ENCODE measurements at regions not wholly inside any gene's neighbourhood (a gene's known extent, or its start where the extent isn't known, plus 50 kb on each side); places are given as distances from the start of the nearest gene placed in this dataset.

DNA sequence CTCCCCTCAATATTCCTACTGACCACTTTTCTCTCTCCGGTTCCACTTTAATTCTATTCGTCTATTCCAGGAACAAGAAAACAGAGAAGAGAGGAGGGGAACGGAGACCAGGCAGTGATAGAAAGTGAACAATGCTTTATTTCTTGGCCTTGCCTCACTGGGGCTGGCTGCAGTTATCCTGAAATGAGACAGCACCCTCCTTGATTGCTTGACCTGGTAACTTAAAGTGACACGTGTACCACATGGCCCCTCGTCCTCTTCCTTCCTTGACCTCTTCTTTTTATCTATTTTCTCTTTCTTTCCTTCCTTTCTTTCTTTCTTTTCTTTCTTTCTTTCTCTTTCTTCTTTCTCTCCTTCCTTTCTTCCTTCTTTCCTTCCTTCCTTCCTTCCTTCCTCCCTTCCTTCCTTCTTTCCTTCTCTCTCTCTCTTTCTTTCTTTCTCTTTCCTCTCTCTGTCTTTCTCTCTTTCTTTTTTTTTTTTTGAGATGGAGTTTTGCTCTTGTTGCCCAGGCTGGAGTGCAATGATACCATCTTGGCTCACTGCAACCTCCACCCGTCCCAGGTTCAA lies 52.8 kb upstream of the CLMP start:
- Histone ChIP-seq H3K9me3 (ENCODE audit: low read length) (no peaks in the 10 kb centered on the region), H4K20me1 (ENCODE audit: insufficient read depth, low read length) (no peaks in the 10 kb centered on the region), H3K4me3 (replicated peaks in 1 of 3; ENCODE audit: insufficient read depth in 1 of 3, low read depth in 2 of 3, low read length in 3 of 3) (no peak overlapping the region), H3K4me1 (ENCODE audit: insufficient read depth, low read length) (no peaks in the 10 kb centered on the region), H3K27ac (ENCODE audit: extremely low read length, insufficient read depth, low read length) (no peak overlapping the region), H3K27me3 (ENCODE audit: control insufficient read depth in 1 of 2, insufficient read depth in 2 of 2, low read length in 2 of 2) (peaks cover 2 to 10% of the 10 kb centered on the region in 2 experiments; a peak in 2 of 5 replicates), H3K36me3 (replicated peaks in 1 of 2; ENCODE audit: control insufficient read depth in 1 of 2, insufficient read depth in 2 of 2, low read length in 2 of 2) (no peaks in the 10 kb centered on the region), H3K9ac (ENCODE audit: insufficient read depth, low read depth, low read length) (no peak overlapping the region), H2AFZ (ENCODE audit: low read length) (no peak overlapping the region), H3K79me2 (ENCODE audit: insufficient read depth, low read length) (no peaks in the 10 kb centered on the region), H3K4me2 (ENCODE audit: low read depth, low read length) (no peak overlapping the region)
- BruUV-seq (replicated peaks): no TSS peak
- in situ Hi-C loops (cut with HindIII; ENCODE audit: extremely low pct_ligation_motif_present, low pct_unique_long_range_greater_than_20kb) (loop anchor here (5.0 kb wide), 1 partner anchor 136 kb away; no protein-coding TSS in a partner anchor), intact Hi-C loops (cut with micrococcal nuclease; ENCODE audit: unreplicated experiment) (loop anchor here (1.0 to 5.0 kb wide), 2 partner anchors 81 to 137 kb away; no protein-coding TSS in a partner anchor)
- DNase-seq (ENCODE audit: low spot score) (no peak), ATAC-seq (no peak), FAIRE-seq (no peak)
- 2% methylated on average over 6 of the region's 6 CpGs for WGBS (ENCODE audit: low lambda C conversion rate)
- TF ChIP-seq LCORL (IDR thresholded peaks at IDR 0.05) (no peak), LCORL (CRISPR knock-in tag; IDR thresholded peaks at IDR 0.05) (no peak), RNF2 (conservative IDR thresholded peaks at IDR 0.05; ENCODE audit: low read depth) (no peak)
- ChIA-PET POLR2A (no interaction called here), CTCF (ENCODE audit: low intra/inter-chr PET ratio, low total read pairs) (interaction anchor here (1.3 to 3.5 kb wide), 2 partner anchors 82 to 136 kb away, joined by 3 to 31 read pairs; no protein-coding TSS in a partner anchor)

DNA sequence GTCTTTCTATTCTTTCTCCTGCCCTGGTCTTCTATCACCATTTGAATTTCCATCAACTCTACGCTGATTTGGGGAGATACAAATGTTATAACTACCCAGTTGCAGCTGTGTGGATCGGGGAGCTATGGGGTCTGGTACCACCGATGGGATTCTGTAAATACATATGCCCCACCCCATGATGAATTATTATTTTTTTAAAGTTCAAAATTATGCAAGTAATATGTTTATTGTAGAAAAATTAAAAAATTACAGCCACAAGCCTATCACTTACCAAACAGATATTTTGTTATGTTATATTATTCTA lies 52.4 kb upstream of the CLMP start:
- H3K9me3 ChIP-seq (ENCODE audit: low read length): no peaks in the 10 kb centered on the region
- no peaks in the 10 kb centered on the region for H3K4me1 ChIP-seq (ENCODE audit: insufficient read depth, low read length)
- no peaks in the 10 kb centered on the region for H4K20me1 ChIP-seq (ENCODE audit: insufficient read depth, low read length)
- ChIA-PET POLR2A (no interaction called here), CTCF (ENCODE audit: low intra/inter-chr PET ratio, low total read pairs) (interaction anchor here (1.3 to 3.5 kb wide), 2 partner anchors 81 to 136 kb away, joined by 3 to 31 read pairs; no protein-coding TSS in a partner anchor)
- DNase-seq (ENCODE audit: low spot score) (no peak), ATAC-seq (no peak), FAIRE-seq (no peak)
- H3K36me3 ChIP-seq (replicated peaks in 1 of 2; ENCODE audit: control insufficient read depth in 1 of 2, insufficient read depth in 2 of 2, low read length in 2 of 2): no peaks in the 10 kb centered on the region
- no peak overlapping the region for H3K27ac ChIP-seq (ENCODE audit: extremely low read length, insufficient read depth, low read length)
- intact Hi-C loops (cut with micrococcal nuclease; ENCODE audit: unreplicated experiment) (loop anchor here (1.0 to 5.0 kb wide), 2 partner anchors 80 to 136 kb away; no protein-coding TSS in a partner anchor), in situ Hi-C loops (cut with HindIII; ENCODE audit: extremely low pct_ligation_motif_present, low pct_unique_long_range_greater_than_20kb) (loop anchor here (5.0 kb wide), 1 partner anchor 135 kb away; no protein-coding TSS in a partner anchor)
- WGBS (ENCODE audit: low lambda C conversion rate): 27% methylated on average over 3 of the region's 3 CpGs
- H3K27me3 ChIP-seq (ENCODE audit: control insufficient read depth in 1 of 2, insufficient read depth in 2 of 2, low read length in 2 of 2): peaks cover 2 to 10% of the 10 kb centered on the region in 2 experiments; a peak in 2 of 5 replicates
- no TSS peak for BruUV-seq (replicated peaks)
- no peaks in the 10 kb centered on the region for H3K79me2 ChIP-seq (ENCODE audit: insufficient read depth, low read length)
- no peak overlapping the region for H3K4me3 ChIP-seq (replicated peaks in 1 of 3; ENCODE audit: insufficient read depth in 1 of 3, low read depth in 2 of 3, low read length in 3 of 3)
- H3K4me2 ChIP-seq (ENCODE audit: low read depth, low read length): no peak overlapping the region
- H3K9ac ChIP-seq (ENCODE audit: insufficient read depth, low read depth, low read length): no peak overlapping the region
- H2AFZ ChIP-seq (ENCODE audit: low read length): no peak overlapping the region
- TF ChIP-seq DPF2 (CRISPR knock-in tag; IDR thresholded peaks at IDR 0.05; ENCODE audit: borderline replicate concordance, low read depth) (no peak), ZBTB7B (CRISPR knock-in tag; IDR thresholded peaks at IDR 0.05) (no peak), POGZ (CRISPR knock-in tag; IDR thresholded peaks at IDR 0.05) (no peak), TEAD3 (CRISPR knock-in tag; optimal IDR thresholded peaks at IDR 0.05; ENCODE audit: borderline replicate concordance) (no peak), ZNF234 (CRISPR knock-in tag; conservative IDR thresholded peaks at IDR 0.05) (no peak), HMG20B (CRISPR knock-in tag; conservative IDR thresholded peaks at IDR 0.05) (no peak), ZNF713 (CRISPR knock-in tag; IDR thresholded peaks at IDR 0.05) (no peak), RARA (CRISPR knock-in tag; IDR thresholded peaks at IDR 0.05) (no peak), FOXP1 (IDR thresholded peaks at IDR 0.05) (no peak), FOXP1 (CRISPR knock-in tag; IDR thresholded peaks at IDR 0.05) (no peak), ARNT2 (CRISPR knock-in tag; IDR thresholded peaks at IDR 0.05; ENCODE audit: low read depth) (no peak), TCF7L2 (IDR thresholded peaks at IDR 0.05; ENCODE audit: low read depth, low read length) (no peak), IKZF1 (IDR thresholded peaks at IDR 0.05) (no peak)
- TF ChIP-seq, protein P1, sequence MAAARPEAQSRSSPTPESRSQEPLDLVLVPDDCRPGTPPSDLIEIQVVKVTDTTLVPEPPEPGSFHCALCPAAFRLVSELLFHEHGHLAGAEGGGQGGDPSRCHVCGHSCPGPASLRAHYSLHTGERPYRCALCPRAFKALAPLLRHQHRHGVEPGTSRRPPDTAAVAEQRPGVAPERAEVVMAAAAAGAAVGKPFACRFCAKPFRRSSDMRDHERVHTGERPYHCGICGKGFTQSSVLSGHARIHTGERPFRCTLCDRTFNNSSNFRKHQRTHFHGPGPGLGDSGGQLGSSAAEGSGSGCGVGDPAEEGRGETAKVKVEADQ (CRISPR knock-in tag; IDR thresholded peaks at IDR 0.05; ENCODE audit: borderline replicate concordance): no peak
- TF ChIP-seq, protein P2, sequence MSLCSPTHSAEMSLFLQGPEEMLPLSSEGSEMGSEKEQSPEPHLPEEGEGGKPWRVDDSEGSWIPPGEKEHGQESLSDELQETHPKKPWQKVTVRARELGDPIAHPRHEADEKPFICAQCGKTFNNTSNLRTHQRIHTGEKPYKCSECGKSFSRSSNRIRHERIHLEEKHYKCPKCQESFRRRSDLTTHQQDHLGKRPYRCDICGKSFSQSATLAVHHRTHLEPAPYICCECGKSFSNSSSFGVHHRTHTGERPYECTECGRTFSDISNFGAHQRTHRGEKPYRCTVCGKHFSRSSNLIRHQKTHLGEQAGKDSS (CRISPR knock-in tag; IDR thresholded peaks at IDR 0.05; ENCODE audit: borderline replicate concordance, low read depth): no peak

All from HepG2 (cell line).